Fibroblast of peridontal ligament (primary cell): ENCODE measurements at regions not wholly inside any gene's neighbourhood (a gene's known extent, or its start where the extent isn't known, plus 50 kb on each side); places are given as distances from the start of the nearest gene placed in this dataset.
A peak's percentile ranks its signal among the peaks of the same experiment; 100 is the strongest.
"Not testable (repeated sequence)": the region's sequence is repeated elsewhere in the genome, so short reads cannot be mapped to it uniquely, and the experiment has no call there.

ENCODE experiments used
- DNase-seq: peaks from one replicate; pipeline ENCODE4 v3.0.0-alpha.2; 2010; ENCODE audit errors: extremely low read depth

DNA sequence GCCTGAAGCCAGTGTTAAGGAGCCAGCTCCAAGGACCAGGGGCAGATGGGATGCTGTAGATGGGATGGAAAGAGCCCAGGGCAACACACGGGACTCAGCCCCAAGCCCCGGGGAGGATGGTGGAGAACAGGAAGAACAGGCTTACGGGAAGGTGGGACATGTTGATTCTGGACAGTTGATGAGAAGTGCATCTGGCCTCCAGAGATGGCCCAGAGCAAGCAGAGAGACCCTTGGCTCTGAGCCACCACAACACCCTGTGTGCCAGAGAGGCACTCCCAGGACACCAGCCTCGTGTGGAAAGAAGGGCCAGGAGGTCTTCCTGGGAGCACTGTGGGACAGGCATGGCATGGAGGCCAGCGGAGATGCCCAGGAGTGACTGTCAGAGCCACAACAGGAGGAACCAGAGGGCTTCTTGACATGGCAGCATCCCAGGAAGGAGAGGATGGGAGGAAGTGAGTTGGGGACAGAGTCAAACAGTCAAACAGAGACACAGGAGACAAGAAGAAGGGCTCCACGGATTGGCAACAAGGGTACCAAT, 156.3 kb upstream of the MVB12B start:
- DNase-seq, result no peak

GRCh38 chr9:126171641-126172040, 155.0 kb upstream of the MVB12B start:
- DNase-seq, result no peak

- DNase-seq, result no peak
These were observed 153.2 kb upstream of the MVB12B start for GRCh38 chr9:126173401-126173800.

DNA sequence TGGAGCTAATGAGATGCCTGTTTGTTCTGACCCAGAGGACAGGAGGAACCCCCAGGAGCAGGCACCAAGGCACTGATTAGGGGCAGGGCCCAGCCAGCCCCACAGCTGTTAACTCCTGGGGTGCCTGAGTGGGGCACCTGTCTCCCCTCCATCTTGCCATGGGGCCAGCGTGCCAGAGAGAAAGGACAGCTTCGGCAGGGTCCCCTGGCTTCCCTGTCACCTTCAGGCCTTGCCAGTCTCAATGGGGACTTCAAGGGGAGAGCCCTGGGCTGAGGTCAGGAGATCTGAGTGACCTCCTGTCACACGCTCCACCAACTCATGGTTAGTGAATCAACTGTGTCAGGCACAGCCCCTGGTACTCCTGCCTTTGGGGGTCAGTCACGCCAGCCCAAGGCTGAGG, 152.7 kb upstream of the MVB12B start:
- DNase-seq, result no peak

- DNase-seq, result no peak
These were observed 143.4 kb upstream of the MVB12B start for GRCh38 chr9:126183266-126183665.

DNA sequence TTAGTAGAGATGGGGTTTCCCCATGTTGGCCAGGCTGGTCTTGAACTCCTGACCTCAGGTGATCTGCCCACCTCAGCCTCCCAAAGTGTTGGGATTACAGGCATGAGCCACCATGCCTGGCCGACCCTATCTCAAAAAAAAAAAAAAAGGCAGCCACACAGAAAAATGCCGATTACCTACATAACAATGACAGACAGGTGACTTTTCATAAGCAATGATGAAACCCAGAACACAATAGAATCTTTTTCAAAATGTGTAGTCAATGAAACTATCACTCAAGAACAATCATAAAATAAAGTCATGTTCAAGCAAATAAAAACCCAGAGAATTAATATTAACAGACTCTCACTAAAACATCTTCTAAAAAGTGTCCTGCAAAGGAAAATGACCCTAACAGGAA, 135.6 kb upstream of the MVB12B start:
- not testable (repeated sequence) for DNase-seq

DNA sequence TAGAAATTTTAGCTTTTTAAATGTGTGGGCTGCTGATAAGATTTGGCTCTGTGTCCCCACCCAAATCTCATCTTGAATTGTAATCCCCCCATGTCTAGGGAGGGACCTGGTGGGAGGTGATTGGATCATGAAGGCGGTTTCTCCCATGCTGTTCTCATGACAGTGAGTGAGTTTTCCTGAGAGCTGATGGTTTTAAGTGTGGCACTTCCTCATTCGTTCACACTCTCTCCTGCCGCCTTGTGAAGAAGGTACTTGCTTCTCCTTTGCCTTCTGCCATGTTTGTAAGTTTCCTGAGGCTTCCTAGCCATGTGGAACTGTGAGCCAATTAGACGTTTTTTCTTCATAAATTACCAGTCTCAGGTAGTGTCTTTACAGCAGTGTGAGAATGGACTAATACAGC, 127.8 kb upstream of the MVB12B start:
- no peak for DNase-seq

- DNase-seq, result no peak
These were observed 123.3 kb upstream of the MVB12B start for GRCh38 chr9:126203313-126203712.

GRCh38 chr9:126204197-126204596, 122.4 kb upstream of the MVB12B start:
- DNase-seq, result no peak

GRCh38 chr9:126204708-126205225, 121.9 kb upstream of the MVB12B start:
- DNase-seq, result no peak

- no peak for DNase-seq
These were observed 121.4 kb upstream of the MVB12B start for GRCh38 chr9:126205265-126205664.

GRCh38 chr9:126205845-126206498, 120.7 kb upstream of the MVB12B start:
- DNase-seq, result no peak

- DNase-seq, result no peak
These were observed 119.4 kb upstream of the MVB12B start for GRCh38 chr9:126207256-126207655.

DNA sequence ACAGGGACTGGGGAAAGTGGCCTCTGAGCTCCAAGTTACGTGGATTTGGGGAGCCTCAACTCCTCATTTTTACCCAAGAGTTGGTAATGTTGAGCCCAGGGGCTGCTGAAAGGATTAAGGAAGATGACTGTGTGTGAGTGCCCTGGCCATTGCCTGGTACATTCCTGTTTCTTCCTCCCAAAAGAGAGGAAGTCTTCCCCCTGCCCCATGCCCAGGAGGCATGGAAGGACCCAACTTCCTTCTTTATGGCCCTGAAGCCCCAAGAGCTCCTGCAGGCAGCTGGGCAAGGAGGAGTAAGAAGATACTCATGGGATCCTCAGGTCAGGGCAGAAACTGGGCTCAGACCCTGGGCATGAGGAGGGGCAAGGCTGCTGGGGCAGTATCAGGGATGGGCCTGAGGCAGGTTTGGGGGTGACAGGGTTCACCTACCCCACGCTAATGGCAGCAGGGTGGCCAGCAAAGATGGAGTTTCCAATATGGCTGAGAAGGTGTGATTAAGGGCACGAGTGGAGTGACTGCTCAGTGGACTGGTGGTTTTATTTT, 118.3 kb upstream of the MVB12B start:
- no peak for DNase-seq

- peak; percentile 14 for DNase-seq
These were observed 115.1 kb upstream of the MVB12B start for GRCh38 chr9:126211441-126212074.

DNA sequence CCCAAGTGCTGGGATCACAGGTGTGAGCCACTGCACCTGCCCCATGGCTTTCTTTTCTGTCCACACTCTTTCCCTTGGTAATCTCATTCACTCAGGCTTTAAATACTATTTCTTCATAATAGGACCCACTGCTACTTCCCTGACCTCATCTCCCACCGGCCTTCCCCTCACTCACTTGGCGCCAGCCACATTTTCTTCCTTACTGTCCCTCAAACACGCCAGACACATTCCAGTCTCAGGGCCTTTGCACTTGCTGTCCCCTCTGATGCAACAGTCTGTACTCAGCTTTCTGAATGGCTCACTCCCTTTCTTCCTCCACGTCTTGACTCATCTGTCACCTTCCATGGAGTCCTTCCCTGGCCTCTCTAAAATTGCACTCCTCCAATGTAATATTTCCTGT, 111.1 kb upstream of the MVB12B start:
- no peak for DNase-seq

GRCh38 chr9:126216826-126217225, 109.8 kb upstream of the MVB12B start:
- DNase-seq, result no peak

DNA sequence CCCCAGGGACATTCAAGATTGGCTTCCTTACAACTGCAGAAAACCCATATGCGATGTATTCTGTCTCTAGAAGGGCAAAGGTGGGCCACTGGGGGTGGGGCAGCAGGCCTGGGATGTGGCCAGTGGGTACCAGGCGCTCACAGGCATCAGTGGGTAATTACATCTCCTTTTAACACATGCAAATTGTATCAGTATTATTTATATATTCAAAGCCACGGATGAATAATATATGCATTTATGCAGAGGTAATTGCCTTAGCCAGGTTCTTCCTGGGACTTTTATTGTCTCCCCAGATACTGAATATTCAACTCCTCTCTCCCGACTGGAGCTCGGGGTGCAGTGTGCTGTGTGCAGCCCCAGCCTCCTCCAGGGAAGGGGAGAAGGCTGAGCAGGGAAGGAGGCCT, 109.4 kb upstream of the MVB12B start:
- no peak for DNase-seq

DNA sequence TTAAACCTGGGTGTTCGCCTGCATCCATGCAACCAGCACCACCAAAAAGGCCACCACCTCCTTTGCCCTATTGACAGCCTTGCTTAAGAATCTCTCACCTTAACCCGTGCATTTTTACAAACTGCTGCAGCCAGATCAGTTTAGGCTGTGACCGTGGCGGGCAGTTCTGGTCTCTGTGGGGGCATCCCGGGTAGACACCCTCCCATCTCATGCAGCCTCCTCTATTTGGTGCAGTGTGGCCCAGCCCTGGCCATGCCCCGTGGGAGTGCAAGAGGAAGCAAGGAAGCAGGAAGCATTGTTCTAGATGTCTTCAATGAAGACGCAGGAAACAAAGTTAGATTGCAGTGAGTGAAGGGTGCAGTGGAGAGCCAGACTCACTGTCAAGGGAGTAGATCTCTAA, 108.8 kb upstream of the MVB12B start:
- no peak for DNase-seq

GRCh38 chr9:126218359-126219125, 108.1 kb upstream of the MVB12B start:
- DNase-seq, result no peak

- no peak for DNase-seq
These were observed 107.5 kb upstream of the MVB12B start for GRCh38 chr9:126219166-126219565.

GRCh38 chr9:126219648-126220063, 107.0 kb upstream of the MVB12B start:
- no peak for DNase-seq
